ENCODE measurements at regions not wholly inside any gene's neighbourhood (a gene's known extent, or its start where the extent isn't known, plus 50 kb on each side); places are given as distances from the start of the nearest gene placed in this dataset.

DNA sequence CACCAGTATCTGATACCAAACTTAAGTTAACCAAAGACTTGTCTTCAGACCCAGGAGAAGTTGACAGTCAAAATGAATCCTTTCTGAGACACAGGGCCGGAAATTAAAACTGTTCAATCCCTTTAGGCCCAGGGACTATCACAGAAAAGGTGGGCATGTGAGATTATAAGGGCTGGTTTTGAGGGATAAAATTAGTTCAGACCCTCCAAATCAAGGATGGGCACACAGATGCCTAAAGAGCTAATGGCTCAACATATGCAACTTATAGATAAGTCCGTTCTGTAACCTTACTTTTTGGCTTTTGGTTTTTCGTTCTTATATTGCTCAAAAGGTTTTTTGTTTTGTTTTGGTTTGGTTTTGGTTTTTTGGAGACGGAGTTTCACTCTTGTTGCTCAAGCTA lies 129.6 kb upstream of the ABCA1 start (continued):
- TF ChIP-seq MAX (IDR thresholded peaks at IDR 0.05; ENCODE audit: low read depth) (no peak), MEF2A (IDR thresholded peaks at IDR 0.05; ENCODE audit: borderline replicate concordance, low read depth) (no peak), SIN3A (IDR thresholded peaks at IDR 0.05; ENCODE audit: borderline replicate concordance, low read depth, low read length) (no peak), GABPA (IDR thresholded peaks at IDR 0.05; ENCODE audit: low read depth) (no peak), FOSL2 (IDR thresholded peaks at IDR 0.05; ENCODE audit: borderline replicate concordance, low read depth) (no peak), TAF1 (IDR thresholded peaks at IDR 0.05; ENCODE audit: borderline replicate concordance, low read depth, low read length) (no peak)

GRCh38 chr9:105059252-105059651 lies 131.3 kb upstream of the ABCA1 start:
- CTCF ChIA-PET: interaction anchor here (1.5 kb wide), 1 partner anchor 14 kb away, joined by 4 read pairs; no protein-coding TSS in a partner anchor

More at GRCh38 chr9:105059252-105059651, 131.3 kb upstream of the ABCA1 start:
- Histone ChIP-seq H3K4me1 (ENCODE audit: control insufficient read depth in 1 of 2, insufficient read depth in 2 of 2, low read depth in 1 of 2, low read length in 1 of 2) (peaks cover 6 to 15% of the 10 kb centered on the region in 2 experiments; a peak in 3 of 4 replicates), H3F3A (replicated peaks; ENCODE audit: insufficient read depth) (peaks cover 12% of the 10 kb centered on the region), H3K36me3 (replicated peaks in 1 of 2; ENCODE audit: control insufficient read depth in 1 of 2, insufficient read depth in 2 of 2, low read length in 1 of 2) (no peaks in the 10 kb centered on the region), H3K9ac (no peak overlapping the region), H3K9me2 (no peaks in the 10 kb centered on the region), H3K79me2 (ENCODE audit: insufficient read depth) (no peaks in the 10 kb centered on the region), H4K20me1 (ENCODE audit: insufficient read depth) (no peaks in the 10 kb centered on the region), H3K9me3 (no peaks in the 10 kb centered on the region), H3K27me3 (ENCODE audit: insufficient read depth) (no peaks in the 10 kb centered on the region), H2AFZ (ENCODE audit: low read depth) (no peak overlapping the region), H3K27ac (ENCODE audit: low read depth in 2 of 2, low read length in 1 of 2) (no peak overlapping the region), H3K4me2 (no peak overlapping the region), H3K4me3 (ENCODE audit: low read depth in 2 of 2, low read length in 1 of 2) (no peak overlapping the region)
- POLR2A ChIA-PET: no interaction called here
- TF ChIP-seq GATA2 (CRISPR knock-in tag; IDR thresholded peaks at IDR 0.05) (no peak), RAD21 (IDR thresholded peaks at IDR 0.05; ENCODE audit: low read length) (no peak), RCOR1 (IDR thresholded peaks at IDR 0.05; ENCODE audit: low read length) (no peak), RXRA (IDR thresholded peaks at IDR 0.05; ENCODE audit: borderline replicate concordance, low read depth) (no peak), REST (IDR thresholded peaks at IDR 0.05; ENCODE audit: low read depth, low read length) (no peak), MAX (IDR thresholded peaks at IDR 0.05; ENCODE audit: low read depth) (no peak), USF2 (IDR thresholded peaks at IDR 0.05; ENCODE audit: borderline replicate concordance, low read depth, low read length) (no peak), TCF12 (IDR thresholded peaks at IDR 0.05) (no peak), RFX5 (IDR thresholded peaks at IDR 0.05; ENCODE audit: low read length) (no peak), SIN3A (IDR thresholded peaks at IDR 0.05; ENCODE audit: borderline replicate concordance, low read depth, low read length) (no peak), GABPA (IDR thresholded peaks at IDR 0.05; ENCODE audit: low read depth) (no peak)
- TF ChIP-seq, protein P1, sequence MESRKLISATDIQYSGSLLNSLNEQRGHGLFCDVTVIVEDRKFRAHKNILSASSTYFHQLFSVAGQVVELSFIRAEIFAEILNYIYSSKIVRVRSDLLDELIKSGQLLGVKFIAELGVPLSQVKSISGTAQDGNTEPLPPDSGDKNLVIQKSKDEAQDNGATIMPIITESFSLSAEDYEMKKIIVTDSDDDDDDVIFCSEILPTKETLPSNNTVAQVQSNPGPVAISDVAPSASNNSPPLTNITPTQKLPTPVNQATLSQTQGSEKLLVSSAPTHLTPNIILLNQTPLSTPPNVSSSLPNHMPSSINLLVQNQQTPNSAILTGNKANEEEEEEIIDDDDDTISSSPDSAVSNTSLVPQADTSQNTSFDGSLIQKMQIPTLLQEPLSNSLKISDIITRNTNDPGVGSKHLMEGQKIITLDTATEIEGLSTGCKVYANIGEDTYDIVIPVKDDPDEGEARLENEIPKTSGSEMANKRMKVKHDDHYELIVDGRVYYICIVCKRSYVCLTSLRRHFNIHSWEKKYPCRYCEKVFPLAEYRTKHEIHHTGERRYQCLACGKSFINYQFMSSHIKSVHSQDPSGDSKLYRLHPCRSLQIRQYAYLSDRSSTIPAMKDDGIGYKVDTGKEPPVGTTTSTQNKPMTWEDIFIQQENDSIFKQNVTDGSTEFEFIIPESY (IDR thresholded peaks at IDR 0.05; ENCODE audit: borderline replicate concordance, low read depth): no peak
- WGBS (ENCODE audit: low lambda C conversion rate): 84% methylated on average over 1 of the region's 1 CpG
- DNase-seq: no peak
